Endodermal cell (in vitro differentiated cells): ENCODE measurements at regions not wholly inside any gene's neighbourhood (a gene's known extent, or its start where the extent isn't known, plus 50 kb on each side); places are given as distances from the start of the nearest gene placed in this dataset.
"Not testable (repeated sequence)": the region's sequence is repeated elsewhere in the genome, so short reads cannot be mapped to it uniquely, and the experiment has no call there.

Experiments
- DNase-seq: peaks from one replicate; pipeline ENCODE4 v3.0.0-alpha.2; 2017
- H3K27ac ChIP-seq: 2 replicates; pipeline ENCODE4 v1.5.1; 2013; ENCODE audit warnings: mild to moderate bottlenecking, low read depth, low read length, moderate library complexity
- H3K27me3 ChIP-seq: 2 replicates; pipeline ENCODE4 v1.6.1; 2013; ENCODE audit warnings: mild to moderate bottlenecking, low read length, moderate library complexity; ENCODE audit not compliant: insufficient read depth, control insufficient read depth, poor library complexity, severe bottlenecking
- H3K36me3 ChIP-seq: 2 replicates; pipeline ENCODE4 v1.7.0; 2013; ENCODE audit warnings: mild to moderate bottlenecking, low read length, moderate library complexity; ENCODE audit not compliant: control insufficient read depth, insufficient read depth
- H3K4me1 ChIP-seq: one replicate; pipeline ENCODE4 v1.7.0; 2013; ENCODE audit warnings: low read length; ENCODE audit not compliant: control insufficient read depth, insufficient read depth
- H3K4me3 ChIP-seq: 2 replicates; pipeline ENCODE4 v1.5.1; 2013; ENCODE audit warnings: mild to moderate bottlenecking, low read length, moderate library complexity
- H3K9ac ChIP-seq: 2 replicates; pipeline ENCODE4 v1.6.1; 2013; ENCODE audit warnings: mild to moderate bottlenecking, low read length, moderate library complexity; ENCODE audit not compliant: poor library complexity, severe bottlenecking; ENCODE audit errors: extremely low read depth
- H3K9me3 ChIP-seq: 2 replicates; pipeline ENCODE4 v1.6.1; 2013; ENCODE audit warnings: mild to moderate bottlenecking, low read length, moderate library complexity; ENCODE audit not compliant: control insufficient read depth
- H3K27ac Mint-ChIP-seq: 2 replicates; pipeline ENCODE4 v1.8.0; 2020; ENCODE audit warnings: mixed read lengths
- H3K27me3 Mint-ChIP-seq: 2 replicates; pipeline ENCODE4 v1.8.0; 2021; ENCODE audit warnings: mild to moderate bottlenecking, mixed read lengths; ENCODE audit not compliant: insufficient read depth
- H3K36me3 Mint-ChIP-seq: 2 replicates; pipeline ENCODE4 v1.8.0; 2020; ENCODE audit warnings: low read depth, mixed read lengths
- H3K4me1 Mint-ChIP-seq: 2 replicates; pipeline ENCODE4 v1.8.0; 2020; ENCODE audit warnings: mixed read lengths
- H3K4me3 Mint-ChIP-seq: 2 replicates; pipeline ENCODE4 v1.8.0; 2020; ENCODE audit warnings: mild to moderate bottlenecking, moderate library complexity, mixed read lengths
- H3K9me3 Mint-ChIP-seq: 2 replicates; pipeline ENCODE4 v1.8.0; 2020; ENCODE audit warnings: mild to moderate bottlenecking, mixed read lengths
- CTCF ChIP-seq: fragments of 200-600 bp; sonication (generic); conservative IDR thresholded peaks from 2 replicates; pipeline ENCODE4 v1.5.0; 2021; ENCODE audit warnings: antibody characterized with exemption, mild to moderate bottlenecking
- WGBS, 2 experiments: methylation state at CpG; one replicate each; pipeline versions ENCODE4 v1.1.5 to v1.1.7; 2013; ENCODE audit warnings: missing lambda C conversion rate in 2 of 2, mixed read lengths in 1 of 2; ENCODE audit not compliant: insufficient coverage in 1 of 2, insufficient read length in 1 of 2; 5-methylcytosine and 5-hydroxymethylcytosine counted together

- H3K27me3 ChIP-seq, result no peaks in the 10 kb centered on the region
- no peaks in the 10 kb centered on the region for H3K4me1 Mint-ChIP-seq
- H3K9me3 Mint-ChIP-seq, result no peaks in the 10 kb centered on the region
- no peak overlapping the region for H3K27ac ChIP-seq
- no peak overlapping the region for H3K4me3 Mint-ChIP-seq
- no peaks in the 10 kb centered on the region for H3K36me3 ChIP-seq
- no peaks in the 10 kb centered on the region for H3K27me3 Mint-ChIP-seq
- H3K9ac ChIP-seq, result no peak overlapping the region
- H3K4me3 ChIP-seq, result no peak overlapping the region
- no peaks in the 10 kb centered on the region for H3K4me1 ChIP-seq
- TF ChIP-seq CTCF, result no peak
- no peaks in the 10 kb centered on the region for H3K36me3 Mint-ChIP-seq
- H3K9me3 ChIP-seq, result no peaks in the 10 kb centered on the region
- H3K27ac Mint-ChIP-seq, result no peak overlapping the region
- DNase-seq, result no peak
Measured at GRCh38 chr18:30149585-30149984, 893.0 kb downstream of the DSC3 start.

GRCh38 chr18:30142870-30143269 is 899.7 kb downstream of the DSC3 start:
- H3K27me3 ChIP-seq, result no peaks in the 10 kb centered on the region
- H3K4me1 Mint-ChIP-seq, result no peaks in the 10 kb centered on the region
- H3K27ac Mint-ChIP-seq, result no peak overlapping the region
- H3K9me3 Mint-ChIP-seq, result peaks cover 18% of the 10 kb centered on the region
- H3K27ac ChIP-seq, result no peak overlapping the region
- no peaks in the 10 kb centered on the region for H3K36me3 ChIP-seq
- no peak overlapping the region for H3K4me3 ChIP-seq
- H3K9me3 ChIP-seq, result peaks cover 16% of the 10 kb centered on the region
- 95 to 98% methylated on average over 4 to 5 of the region's 5 CpGs for WGBS, 2 experiments
- H3K9ac ChIP-seq, result no peak overlapping the region
- H3K27me3 Mint-ChIP-seq, result no peaks in the 10 kb centered on the region
- H3K4me3 Mint-ChIP-seq, result no peak overlapping the region
- TF ChIP-seq CTCF, result no peak
- no peak for DNase-seq
- H3K36me3 Mint-ChIP-seq, result no peaks in the 10 kb centered on the region
- no peaks in the 10 kb centered on the region for H3K4me1 ChIP-seq

- 40 to 47% methylated on average over 3 to 4 of the region's 4 CpGs for WGBS, 2 experiments
- H3K36me3 Mint-ChIP-seq, result no peaks in the 10 kb centered on the region
- Histone ChIP-seq H3K36me3 (no peaks in the 10 kb centered on the region), H3K27ac (no peak overlapping the region), H3K9me3 (peaks cover 16% of the 10 kb centered on the region), H3K4me1 (no peaks in the 10 kb centered on the region), H3K9ac (no peak overlapping the region), H3K4me3 (no peak overlapping the region), H3K27me3 (no peaks in the 10 kb centered on the region)
- TF ChIP-seq CTCF, result no peak
- H3K4me3 Mint-ChIP-seq, result no peak overlapping the region
- H3K27ac Mint-ChIP-seq, result no peak overlapping the region
- DNase-seq, result no peak
- peaks cover 18% of the 10 kb centered on the region for H3K9me3 Mint-ChIP-seq
- H3K4me1 Mint-ChIP-seq, result no peaks in the 10 kb centered on the region
- H3K27me3 Mint-ChIP-seq, result no peaks in the 10 kb centered on the region
Measured at GRCh38 chr18:30142248-30142647, 900.3 kb downstream of the DSC3 start.

GRCh38 chr18:30141506-30141905 is 901.0 kb downstream of the DSC3 start:
- peaks cover 16% of the 10 kb centered on the region for H3K9me3 ChIP-seq
- not testable (repeated sequence) for H3K4me1 ChIP-seq, H3K4me3 Mint-ChIP-seq, H3K36me3 Mint-ChIP-seq, H3K27me3 Mint-ChIP-seq, H3K36me3 ChIP-seq, H3K4me3 ChIP-seq, H3K27ac Mint-ChIP-seq, H3K27ac ChIP-seq, H3K9ac ChIP-seq, H3K4me1 Mint-ChIP-seq, DNase-seq, H3K27me3 ChIP-seq
- 82 to 87% methylated on average over 3 to 5 of the region's 5 CpGs for WGBS, 2 experiments
- H3K9me3 Mint-ChIP-seq, result peaks cover 18% of the 10 kb centered on the region
